K562 (cell line): ENCODE measurements at regions not wholly inside any gene's neighbourhood (a gene's known extent, or its start where the extent isn't known, plus 50 kb on each side); places are given as distances from the start of the nearest gene placed in this dataset.

Source experiments
- ATAC-seq: fragments of 200-7000 bp; cut with Tn5 transposase; 3 replicates; pipeline ENCODE4 v1.9.1; 2020; ENCODE audit warnings: moderate library complexity
- BruUV-seq: library from RNA; stranded (reverse); fragments of 400-500 nt; replicated peaks from 2 replicates; lab custom pipeline; 2021; lab: Mats Ljungman, UMichigan
- CTCF ChIA-PET: fragments of 300-600 bp; formaldehyde crosslinking; extraction: SDS; loops from one replicate; lab custom pipeline; 2021; ENCODE audit warnings: low intra/inter-chr PET ratio; lab: Yijun Ruan, JAX
- POLR2A ChIA-PET: fragments of 300-600, 350-650 bp; sonication (Branson Sonifier 250); formaldehyde crosslinking; extraction: SDS; loops from one replicate; lab custom pipeline; 2021; ENCODE audit warnings: antibody characterized with exemption, inconsistent platforms; lab: Yijun Ruan, JAX
- DNase-seq, 4 experiments: peaks; one replicate each; pipeline versions ENCODE4 v3.0.0 to v3.0.0-alpha.2; 2011 to 2018; ENCODE audit warnings: low spot score in 3 of 4, mixed read lengths in 3 of 4; ENCODE audit errors: extremely low read depth in 1 of 4
- FAIRE-seq: peaks from 2 replicates; lab custom pipeline; 2011; peaks lifted over from hg19 to GRCh38; lab: Jason Lieb, UNC
- H2AFZ ChIP-seq: 2 replicates; pipeline ENCODE4 v1.6.0; 2011; ENCODE audit warnings: low read depth, low read length, control low read depth, inconsistent platforms
- H3K27ac ChIP-seq: fragments of 200-600 bp; 3 replicates; pipeline ENCODE4 v1.8.0; 2011; ENCODE audit warnings: low read depth, mild to moderate bottlenecking, control low read depth, inconsistent platforms, low read length, moderate library complexity, mixed read lengths; ENCODE audit errors: extremely low read depth
- H3K27me3 ChIP-seq, 2 experiments: fragments of 300-600 bp in 1 of 2; 2 replicates in 1 of 2; 3 replicates in 1 of 2; pipeline versions ENCODE4 v1.6.0 to v1.8.0; 2011; ENCODE audit warnings: inconsistent platforms in 2 of 2, low read length in 2 of 2, mild to moderate bottlenecking in 1 of 2, mixed read lengths in 1 of 2, moderate library complexity in 1 of 2; ENCODE audit not compliant: control insufficient read depth in 2 of 2, insufficient read depth in 2 of 2
- H3K36me3 ChIP-seq: fragments of 300-600 bp; 3 replicates; pipeline ENCODE4 v1.8.0; 2011; ENCODE audit warnings: mild to moderate bottlenecking, low read length, inconsistent platforms; ENCODE audit not compliant: control insufficient read depth, insufficient read depth
- H3K4me1 ChIP-seq, 2 experiments: fragments of 200-600 bp in 1 of 2; replicated peaks in 1 of 2; 2 replicates in 1 of 2; 3 replicates in 1 of 2; pipeline versions ENCODE4 v1.5.1 to v1.8.0; 2011; ENCODE audit warnings: inconsistent platforms in 2 of 2, low read length in 2 of 2, mild to moderate bottlenecking in 1 of 2, mixed read lengths in 1 of 2, moderate library complexity in 1 of 2; ENCODE audit not compliant: control insufficient read depth in 2 of 2, insufficient read depth in 2 of 2
- H3K4me2 ChIP-seq: 2 replicates; pipeline ENCODE4 v1.6.1; 2011; ENCODE audit warnings: low read length, control low read depth, inconsistent platforms, mixed read lengths; ENCODE audit not compliant: insufficient read depth
- H3K4me3 ChIP-seq: fragments of 200-600 bp; sonication (generic), shearing (Covaris generic); 2 replicates; pipeline ENCODE4 v1.5.1; 2016; ENCODE audit warnings: control low read depth, inconsistent platforms
- H3K79me2 ChIP-seq: fragments of 200-600 bp; 3 replicates; pipeline ENCODE4 v1.8.0; 2011; ENCODE audit warnings: low read length, inconsistent platforms; ENCODE audit not compliant: control insufficient read depth, insufficient read depth
- H3K9ac ChIP-seq, 2 experiments: 2 replicates each; pipeline versions ENCODE4 v1.6.0 to v1.6.1; 2011; ENCODE audit warnings: low read depth in 2 of 2, low read length in 2 of 2, control low read depth in 1 of 2, inconsistent platforms in 1 of 2, mild to moderate bottlenecking in 1 of 2, mixed read lengths in 1 of 2; ENCODE audit not compliant: insufficient read depth in 1 of 2
- H3K9me1 ChIP-seq: one replicate; pipeline ENCODE4 v1.6.0; 2011; ENCODE audit warnings: inconsistent platforms, mild to moderate bottlenecking, low read length, moderate library complexity; ENCODE audit not compliant: control insufficient read depth, insufficient read depth
- H3K9me3 ChIP-seq: replicated peaks from 2 replicates; pipeline ENCODE4 v1.5.1; 2011; ENCODE audit warnings: low read depth, low read length, inconsistent platforms; ENCODE audit not compliant: control insufficient read depth, insufficient read depth
- H4K20me1 ChIP-seq: replicated peaks from 2 replicates; pipeline ENCODE4 v1.6.1; 2011; ENCODE audit warnings: low read length, inconsistent platforms, mixed read lengths; ENCODE audit not compliant: control insufficient read depth, insufficient read depth
- GABPA ChIP-seq: fragments of 200-800 bp; sonication (Bioruptor generic); conservative IDR thresholded peaks from 2 replicates; pipeline ENCODE4 v1.6.1; 2016; ENCODE audit warnings: low read depth, missing genetic modification characterization, missing compliant biosample characterization
- GATAD2A ChIP-seq: fragments of 450-650 bp; IDR thresholded peaks from 2 replicates; pipeline ENCODE4 v1.6.1; 2017
- HLTF ChIP-seq: fragments of 450-650 bp; IDR thresholded peaks from 2 replicates; pipeline ENCODE4 v1.6.1; 2016
- MAFF ChIP-seq: IDR thresholded peaks from 2 replicates; pipeline ENCODE4 v1.6.1; 2012; ENCODE audit warnings: low read length, improper control_type of control experiment
- MIER1 ChIP-seq: fragments of 450-650 bp; IDR thresholded peaks from 2 replicates; pipeline ENCODE4 v1.6.1; 2016; ENCODE audit warnings: antibody characterized with exemption, mild to moderate bottlenecking, low read depth
- PHB2 ChIP-seq: fragments of 450-650 bp; IDR thresholded peaks from 2 replicates; pipeline ENCODE4 v1.6.1; 2017; ENCODE audit warnings: low read depth
- SIX5 ChIP-seq, 2 experiments: IDR thresholded peaks; 2 replicates each; pipeline ENCODE4 v1.6.1; 2011; ENCODE audit warnings: low read length in 2 of 2, borderline replicate concordance in 1 of 2, low read depth in 1 of 2, mild to moderate bottlenecking in 1 of 2, moderate library complexity in 1 of 2; ENCODE audit not compliant: insufficient read depth in 1 of 2
- U2AF2 ChIP-seq: fragments of 200-400 bp; formaldehyde crosslinking; optimal IDR thresholded peaks from 2 replicates; pipeline ENCODE3; 2017; ENCODE audit warnings: low read depth, mild to moderate bottlenecking, low read length
- ZNF347 ChIP-seq: fragments of 450-650 bp; formaldehyde crosslinking; IDR thresholded peaks from 2 replicates; pipeline ENCODE4 v1.4.0; 2020; ENCODE audit warnings: low read depth, mild to moderate bottlenecking, moderate library complexity
- ZNF584 ChIP-seq: fragments of 200-800 bp; sonication (Bioruptor generic); IDR thresholded peaks from 2 replicates; pipeline ENCODE4 v1.6.1; 2016; ENCODE audit warnings: low read depth, mild to moderate bottlenecking, missing genetic modification characterization, missing compliant biosample characterization
- ZNF766 ChIP-seq: fragments of 200-800 bp; sonication (Bioruptor generic); conservative IDR thresholded peaks from 2 replicates; pipeline ENCODE4 v1.6.1; 2016; ENCODE audit warnings: missing genetic modification characterization, missing compliant biosample characterization
- ZNF77 ChIP-seq: fragments of 250-450 bp; sonication (Bioruptor Pico); IDR thresholded peaks from 2 replicates; pipeline ENCODE4 v1.5.0; 2020
- in situ Hi-C: fragments of 300-500 bp; cut with MboI; formaldehyde crosslinking; loops from 4 replicates; pipeline ENCODE4 v1.15.0; 2018; ENCODE audit warnings: inconsistent platforms, mixed read lengths
- intact Hi-C: fragments of 100-400 bp; cut with micrococcal nuclease; formaldehyde crosslinking; loops from 2 replicates; pipeline ENCODE4 v1.14.2; 2022
- TF ChIP-seq, protein P1 (sequence below): sonication (generic); formaldehyde crosslinking; IDR thresholded peaks from 2 replicates; pipeline ENCODE4 v1.9.0; 2022; ENCODE audit warnings: mild to moderate bottlenecking, missing genetic modification reagents

- Histone ChIP-seq H3K79me2 (no peaks in the 10 kb centered on the region), H4K20me1 (no peaks in the 10 kb centered on the region), H3K4me3 (no peak overlapping the region), H3K27me3 (no peaks in the 10 kb centered on the region), H3K4me2 (no peak overlapping the region), H3K9ac (no peak overlapping the region), H3K9me1 (no peaks in the 10 kb centered on the region), H3K9me3 (no peaks in the 10 kb centered on the region), H3K27ac (no peak overlapping the region), H3K36me3 (no peaks in the 10 kb centered on the region), H2AFZ (no peak overlapping the region), H3K4me1 (no peaks in the 10 kb centered on the region)
- FAIRE-seq (no peak), ATAC-seq (no peak), DNase-seq (no peak)
- CTCF ChIA-PET, result no interaction called here
- TF ChIP-seq MIER1 (no peak), ZNF347 (no peak), PHB2 (no peak), MAFF (no peak), ZNF584 (CRISPR knock-in tag) (no peak), SIX5 (IDR thresholded peaks at IDR 0.05; ENCODE audit: borderline replicate concordance in 1 of 2, insufficient read depth in 1 of 2, low read depth in 1 of 2, low read length in 2 of 2) (no peak), ZNF766 (CRISPR knock-in tag) (no peak), U2AF2 (no peak), ZNF77 (CRISPR knock-in tag) (no peak), HLTF (no peak), GABPA (no peak), GATAD2A (no peak)
- TF ChIP-seq, protein P1, sequence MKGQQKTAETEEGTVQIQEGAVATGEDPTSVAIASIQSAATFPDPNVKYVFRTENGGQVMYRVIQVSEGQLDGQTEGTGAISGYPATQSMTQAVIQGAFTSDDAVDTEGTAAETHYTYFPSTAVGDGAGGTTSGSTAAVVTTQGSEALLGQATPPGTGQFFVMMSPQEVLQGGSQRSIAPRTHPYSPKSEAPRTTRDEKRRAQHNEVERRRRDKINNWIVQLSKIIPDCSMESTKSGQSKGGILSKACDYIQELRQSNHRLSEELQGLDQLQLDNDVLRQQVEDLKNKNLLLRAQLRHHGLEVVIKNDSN (CRISPR knock-in tag), result no peak
- POLR2A ChIA-PET, result interaction anchor here (0.6 kb wide), 1 partner anchor 24 kb away, joined by 4 read pairs; no protein-coding TSS in a partner anchor
- intact Hi-C loops (no loop called here), in situ Hi-C loops (no loop called here)
- BruUV-seq, result no TSS peak
Measured at GRCh38 chr7:88462799-88463198, 156.1 kb upstream of the STEAP4 start.
